ENCODE measurements at regions not wholly inside any gene's neighbourhood (a gene's known extent, or its start where the extent isn't known, plus 50 kb on each side); places are given as distances from the start of the nearest gene placed in this dataset.
A peak's percentile ranks its signal among the peaks of the same experiment; 100 is the strongest.

GRCh38 chr2:8491296-8492027 is 190.4 kb upstream of the ID2 start:
- 55 to 71% methylated on average over 17 of the region's 17 CpGs for WGBS, 2 donors
- intact Hi-C loops (cut with DNase I) = no loop called here
- no peaks in the 10 kb centered on the region for H3K36me3 ChIP-seq
- H3K4me3 ChIP-seq = no peak overlapping the region
- peak overlapping the region in 3 of 4 donors; percentile 16 to 50 (median 48) for H3K27ac ChIP-seq
- no peaks in the 10 kb centered on the region for H3K9me3 ChIP-seq
- H3K27me3 ChIP-seq = no peaks in the 10 kb centered on the region
- DNase-seq = peak; percentile 77
- peaks cover 0 to 24% (median 13%) of the 10 kb centered on the region in 4 donors for H3K4me1 ChIP-seq
- peak in 1 of 4 donors; percentile 38 for TF ChIP-seq EP300 (IDR thresholded peaks at IDR 0.05)
- no peak for TF ChIP-seq POLR2A (IDR thresholded peaks at IDR 0.05)
- TF ChIP-seq POLR2AphosphoS5 (IDR thresholded peaks at IDR 0.05) = peak; percentile 34 to 64 (median 49)
- no peak for TF ChIP-seq CTCF (IDR thresholded peaks at IDR 0.05)

GRCh38 chr2:8494151-8494550 is 187.7 kb upstream of the ID2 start:
- intact Hi-C loops (cut with DNase I) = no loop called here
- TF ChIP-seq CTCF (IDR thresholded peaks at IDR 0.05) (no peak), EP300 (IDR thresholded peaks at IDR 0.05) (no peak), POLR2AphosphoS5 (IDR thresholded peaks at IDR 0.05) (no peak), POLR2A (IDR thresholded peaks at IDR 0.05) (no peak)
- H3K9me3 ChIP-seq = no peaks in the 10 kb centered on the region
- no peak overlapping the region for H3K4me3 ChIP-seq
- WGBS, 2 donors = 80 to 93% methylated on average over 9 of the region's 9 CpGs
- H3K36me3 ChIP-seq = no peaks in the 10 kb centered on the region
- peak; percentile 55 for DNase-seq
- peaks cover 0 to 24% (median 13%) of the 10 kb centered on the region in 4 donors for H3K4me1 ChIP-seq
- H3K27ac ChIP-seq = no peak overlapping the region
- H3K27me3 ChIP-seq = no peaks in the 10 kb centered on the region

- intact Hi-C loops (cut with DNase I) = no loop called here
- Histone ChIP-seq H3K27me3 (no peaks in the 10 kb centered on the region), H3K4me3 (no peak overlapping the region), H3K9me3 (no peaks in the 10 kb centered on the region), H3K4me1 (peaks cover 0 to 24% (median 13%) of the 10 kb centered on the region in 4 donors), H3K27ac (no peak overlapping the region), H3K36me3 (no peaks in the 10 kb centered on the region)
- no peak for TF ChIP-seq POLR2A (IDR thresholded peaks at IDR 0.05)
- TF ChIP-seq EP300 (IDR thresholded peaks at IDR 0.05) = no peak
- no peak for TF ChIP-seq POLR2AphosphoS5 (IDR thresholded peaks at IDR 0.05)
- no peak for TF ChIP-seq CTCF (IDR thresholded peaks at IDR 0.05)
- 42 to 70% methylated on average over 3 of the region's 3 CpGs for WGBS, 2 donors
- peak; percentile 62 for DNase-seq
Observed at GRCh38 chr2:8494589-8494988, 187.3 kb upstream of the ID2 start.

GRCh38 chr2:8495189-8495989 is 186.5 kb upstream of the ID2 start:
- Histone ChIP-seq H3K27ac (no peak overlapping the region), H3K9me3 (no peaks in the 10 kb centered on the region), H3K4me3 (no peak overlapping the region), H3K4me1 (peaks cover 0 to 17% (median 7%) of the 10 kb centered on the region in 4 donors), H3K27me3 (no peaks in the 10 kb centered on the region), H3K36me3 (no peaks in the 10 kb centered on the region)
- peak; percentile 47 for DNase-seq
- TF ChIP-seq EP300 (IDR thresholded peaks at IDR 0.05) (no peak), CTCF (IDR thresholded peaks at IDR 0.05) (no peak), POLR2AphosphoS5 (IDR thresholded peaks at IDR 0.05) (no peak), POLR2A (IDR thresholded peaks at IDR 0.05) (no peak)
- WGBS, 2 donors = 88 to 91% methylated on average over 12 of the region's 12 CpGs
- intact Hi-C loops (cut with DNase I) = no loop called here
